ENCODE measurements at regions not wholly inside any gene's neighbourhood (a gene's known extent, or its start where the extent isn't known, plus 50 kb on each side); places are given as distances from the start of the nearest gene placed in this dataset.

DNA sequence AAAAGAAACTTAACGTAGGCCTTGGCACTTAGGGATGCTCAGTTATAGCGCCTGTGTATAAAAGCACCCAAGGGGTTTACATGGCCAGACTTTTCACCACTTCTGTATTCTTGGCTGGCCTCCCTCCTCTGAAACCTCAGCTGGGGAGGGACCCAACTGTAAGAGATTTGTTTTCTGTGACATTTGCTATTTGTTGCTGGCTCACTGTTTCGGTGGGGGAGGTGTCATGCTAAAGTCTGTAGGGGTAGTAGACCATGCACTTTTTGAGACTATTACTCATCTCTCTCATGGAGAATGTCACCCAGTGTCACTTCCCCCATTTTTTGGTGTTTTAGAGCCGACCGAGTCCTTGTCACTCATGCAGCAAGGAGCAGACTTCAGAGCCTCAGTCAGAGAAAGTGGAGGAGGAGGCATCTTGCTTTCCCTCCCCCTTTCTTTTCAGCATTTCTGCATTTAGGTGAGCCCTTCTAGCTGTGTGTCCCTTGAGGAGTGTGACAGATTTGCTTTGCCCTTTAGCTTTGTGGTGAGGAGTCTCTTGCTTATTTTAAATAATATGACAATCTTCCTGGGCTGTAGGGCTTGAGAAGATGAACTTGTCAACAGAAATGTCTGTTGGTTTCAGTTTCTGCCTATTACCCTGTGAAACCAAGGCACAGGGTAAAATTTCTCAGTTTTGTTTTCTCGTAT, 160.1 kb downstream of the FASLG start:
- no peak overlapping the region for H3K27ac ChIP-seq
- TF ChIP-seq, protein P1, sequence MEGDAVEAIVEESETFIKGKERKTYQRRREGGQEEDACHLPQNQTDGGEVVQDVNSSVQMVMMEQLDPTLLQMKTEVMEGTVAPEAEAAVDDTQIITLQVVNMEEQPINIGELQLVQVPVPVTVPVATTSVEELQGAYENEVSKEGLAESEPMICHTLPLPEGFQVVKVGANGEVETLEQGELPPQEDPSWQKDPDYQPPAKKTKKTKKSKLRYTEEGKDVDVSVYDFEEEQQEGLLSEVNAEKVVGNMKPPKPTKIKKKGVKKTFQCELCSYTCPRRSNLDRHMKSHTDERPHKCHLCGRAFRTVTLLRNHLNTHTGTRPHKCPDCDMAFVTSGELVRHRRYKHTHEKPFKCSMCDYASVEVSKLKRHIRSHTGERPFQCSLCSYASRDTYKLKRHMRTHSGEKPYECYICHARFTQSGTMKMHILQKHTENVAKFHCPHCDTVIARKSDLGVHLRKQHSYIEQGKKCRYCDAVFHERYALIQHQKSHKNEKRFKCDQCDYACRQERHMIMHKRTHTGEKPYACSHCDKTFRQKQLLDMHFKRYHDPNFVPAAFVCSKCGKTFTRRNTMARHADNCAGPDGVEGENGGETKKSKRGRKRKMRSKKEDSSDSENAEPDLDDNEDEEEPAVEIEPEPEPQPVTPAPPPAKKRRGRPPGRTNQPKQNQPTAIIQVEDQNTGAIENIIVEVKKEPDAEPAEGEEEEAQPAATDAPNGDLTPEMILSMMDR (conservative IDR thresholded peaks at IDR 0.05): no peak
- no peak for TF ChIP-seq ZFX (IDR thresholded peaks at IDR 0.05)

DNA sequence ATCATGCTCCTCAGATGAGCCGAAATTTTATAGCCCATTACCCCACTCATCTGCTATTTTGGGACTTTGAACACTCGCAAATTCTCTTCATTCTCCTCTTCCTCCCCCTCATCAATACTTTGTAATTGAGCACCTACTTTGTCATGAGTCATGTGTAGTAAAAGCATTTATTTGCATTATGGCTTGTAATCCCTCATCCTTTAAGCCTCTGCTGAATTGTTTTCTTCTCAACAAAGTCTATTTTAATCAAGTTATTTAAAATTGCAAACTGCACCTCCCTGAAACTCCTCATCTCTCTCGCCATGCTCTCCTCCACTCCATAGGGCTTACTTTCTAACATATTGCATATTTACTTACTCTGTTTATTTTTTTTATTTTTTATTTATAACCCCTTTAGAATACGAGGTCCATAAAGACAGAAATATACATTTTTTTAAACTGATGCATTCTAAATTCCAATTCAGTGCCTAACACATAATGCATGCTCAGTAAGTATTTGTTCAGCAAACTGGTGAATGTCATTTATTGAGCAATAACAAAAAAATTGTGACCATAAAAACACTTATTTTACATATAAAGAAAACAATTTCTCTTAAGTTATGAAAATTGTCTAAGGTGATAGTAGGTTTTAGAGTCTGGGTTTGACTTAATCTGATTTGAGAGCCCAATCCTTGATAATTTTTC, 161.7 kb downstream of the FASLG start:
- no peak overlapping the region for H3K27ac ChIP-seq

DNA sequence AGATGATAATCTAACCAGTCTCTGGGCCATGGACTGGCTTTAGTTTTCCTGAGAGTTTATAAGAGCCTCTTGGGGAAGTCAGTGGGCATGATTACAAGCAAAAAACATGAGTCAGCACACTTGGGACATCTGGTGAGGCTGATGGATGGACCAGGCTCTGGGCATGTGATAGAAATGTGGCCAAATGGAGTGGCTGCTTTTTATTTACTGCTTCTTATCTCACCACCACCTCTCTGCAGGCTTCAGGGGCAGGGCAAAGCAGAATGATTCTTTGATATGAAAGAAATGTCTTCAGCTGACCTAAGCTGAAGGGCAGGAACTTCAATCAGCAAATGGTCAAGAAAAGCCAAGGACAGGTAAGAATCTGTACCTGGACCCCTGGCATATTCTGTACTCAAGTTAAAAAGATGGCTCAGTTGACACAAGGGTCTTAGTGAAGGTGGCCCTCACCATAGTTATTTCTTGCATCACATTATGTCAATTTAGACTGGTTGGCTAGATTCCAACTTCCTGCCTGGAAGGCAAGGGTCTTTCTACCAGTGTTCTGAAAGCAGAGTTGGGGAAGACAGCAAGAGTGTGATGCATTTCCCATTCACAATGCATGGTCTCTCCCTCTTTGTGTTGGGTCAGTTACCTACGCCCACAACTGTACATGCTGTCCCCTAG, 162.8 kb downstream of the FASLG start:
- TF ChIP-seq, protein P1 (conservative IDR thresholded peaks at IDR 0.05): no peak
- no peak for TF ChIP-seq ZFX (IDR thresholded peaks at IDR 0.05)

More for the DNA sequence above, 161.7 kb downstream of the FASLG start:
- TF ChIP-seq ZFX (IDR thresholded peaks at IDR 0.05): no peak
- TF ChIP-seq, protein P1 (conservative IDR thresholded peaks at IDR 0.05): no peak

DNA sequence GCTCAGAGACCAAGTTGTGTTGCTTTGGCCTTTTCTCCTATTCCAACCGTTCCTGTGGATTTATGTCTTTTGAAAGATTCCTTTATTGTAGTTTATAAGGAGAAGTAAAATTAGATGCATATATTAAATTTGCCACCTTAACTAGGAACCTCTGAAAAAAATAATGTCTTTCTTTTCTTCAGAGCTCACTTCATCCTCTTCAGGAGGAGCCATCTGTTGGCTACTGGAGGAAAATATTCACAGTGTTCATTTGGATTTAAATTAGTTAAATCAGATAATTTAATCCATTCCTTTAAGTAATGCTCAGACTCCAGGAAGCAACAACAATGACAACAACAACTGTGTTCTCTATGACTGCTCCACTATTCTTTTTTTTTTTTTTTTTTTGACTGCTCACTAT, 164.0 kb downstream of the FASLG start:
- TF ChIP-seq, protein P1 (conservative IDR thresholded peaks at IDR 0.05): no peak; the same call in 1 of the 2 replicates
- no peak for TF ChIP-seq ZFX (IDR thresholded peaks at IDR 0.05)
- H3K27ac ChIP-seq: no peak overlapping the region

More for the DNA sequence above, 162.8 kb downstream of the FASLG start:
- no peak overlapping the region for H3K27ac ChIP-seq

DNA sequence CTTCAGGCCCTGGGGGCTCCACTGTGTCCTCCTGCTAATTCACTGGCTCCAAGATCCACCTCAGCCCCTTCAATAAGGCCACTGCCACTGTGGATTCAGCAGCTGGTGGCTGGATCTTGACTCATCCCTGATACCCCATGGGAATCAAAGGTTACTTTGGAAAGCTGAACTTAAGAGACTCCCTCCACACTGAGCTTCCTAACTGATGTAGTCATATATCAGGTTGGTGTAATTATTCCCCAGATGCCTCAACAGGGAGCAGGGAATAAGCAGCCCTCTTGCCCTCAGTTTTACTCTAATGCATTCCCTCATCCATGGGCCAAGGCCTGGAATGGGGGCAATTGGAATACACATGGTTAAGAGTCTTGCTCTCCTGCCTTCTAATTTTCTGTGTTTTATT, 164.6 kb downstream of the FASLG start:
- TF ChIP-seq ZFX (IDR thresholded peaks at IDR 0.05): no peak
- TF ChIP-seq, protein P1 (conservative IDR thresholded peaks at IDR 0.05): no peak
- no peak overlapping the region for H3K27ac ChIP-seq

DNA sequence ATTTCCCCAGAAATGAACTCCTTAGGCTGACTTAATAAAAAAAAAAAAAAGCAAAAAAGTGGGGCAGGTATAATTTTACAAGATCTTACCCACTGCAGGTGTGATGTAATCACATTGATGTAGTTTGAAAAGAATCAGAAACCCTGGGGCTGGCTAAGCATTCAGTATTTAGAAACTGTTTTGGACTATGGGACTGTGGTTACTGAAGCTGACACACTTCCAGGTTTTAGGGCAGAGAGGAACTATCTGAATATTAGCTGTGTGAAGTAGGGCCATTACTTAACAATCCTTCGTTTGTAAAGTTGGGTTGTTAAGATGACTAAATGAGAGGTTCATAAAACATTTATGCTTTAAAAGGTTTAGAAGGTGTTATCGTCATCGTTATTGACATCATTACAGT, 165.3 kb downstream of the FASLG start:
- no peak overlapping the region for H3K27ac ChIP-seq
- no peak for TF ChIP-seq ZFX (IDR thresholded peaks at IDR 0.05)
- TF ChIP-seq, protein P1 (conservative IDR thresholded peaks at IDR 0.05): no peak
